ENCODE measurements at regions not wholly inside any gene's neighbourhood (a gene's known extent, or its start where the extent isn't known, plus 50 kb on each side); places are given as distances from the start of the nearest gene placed in this dataset.

GRCh38 chr5:88545338-88545737 lies 276.7 kb upstream of the TMEM161B start:
- no peaks in the 10 kb centered on the region for H3K36me3 Mint-ChIP-seq (ENCODE audit: low read depth)
- H3K27ac Mint-ChIP-seq (ENCODE audit: unreplicated experiment), result no peak overlapping the region
- no peak overlapping the region for H3K4me3 Mint-ChIP-seq (ENCODE audit: unreplicated experiment)
- peaks cover 9% of the 10 kb centered on the region for H3K27me3 Mint-ChIP-seq (ENCODE audit: low read depth)
- no peak for DNase-seq (ENCODE audit: low spot score)
- H3K9me3 Mint-ChIP-seq (ENCODE audit: low read depth), result no peaks in the 10 kb centered on the region
- H3K4me1 Mint-ChIP-seq (ENCODE audit: low read depth), result no peaks in the 10 kb centered on the region
- TF ChIP-seq CTCF (IDR thresholded peaks at IDR 0.05), result no peak

- Mint-ChIP-seq H3K4me3 (ENCODE audit: unreplicated experiment) (no peak overlapping the region), H3K27me3 (ENCODE audit: low read depth) (peaks cover 9% of the 10 kb centered on the region), H3K9me3 (ENCODE audit: low read depth) (no peaks in the 10 kb centered on the region), H3K36me3 (ENCODE audit: low read depth) (no peaks in the 10 kb centered on the region), H3K27ac (ENCODE audit: unreplicated experiment) (no peak overlapping the region), H3K4me1 (ENCODE audit: low read depth) (no peaks in the 10 kb centered on the region)
- no peak for TF ChIP-seq CTCF (IDR thresholded peaks at IDR 0.05)
- no peak for DNase-seq (ENCODE audit: low spot score)
Measured at GRCh38 chr5:88544671-88545070, 276.0 kb upstream of the TMEM161B start.

- Mint-ChIP-seq H3K27me3 (ENCODE audit: low read depth) (peaks cover 14% of the 10 kb centered on the region), H3K36me3 (ENCODE audit: low read depth) (no peaks in the 10 kb centered on the region), H3K27ac (ENCODE audit: unreplicated experiment) (no peak overlapping the region), H3K9me3 (ENCODE audit: low read depth) (no peaks in the 10 kb centered on the region), H3K4me3 (ENCODE audit: unreplicated experiment) (no peak overlapping the region), H3K4me1 (ENCODE audit: low read depth) (no peaks in the 10 kb centered on the region)
- no peak for TF ChIP-seq CTCF (IDR thresholded peaks at IDR 0.05)
- DNase-seq (ENCODE audit: low spot score), result no peak
Measured at GRCh38 chr5:88544136-88544645, 275.5 kb upstream of the TMEM161B start.

GRCh38 chr5:88542786-88543185 lies 274.1 kb upstream of the TMEM161B start:
- H3K4me3 Mint-ChIP-seq (ENCODE audit: unreplicated experiment), result no peak overlapping the region
- H3K27ac Mint-ChIP-seq (ENCODE audit: unreplicated experiment), result no peak overlapping the region
- no peaks in the 10 kb centered on the region for H3K36me3 Mint-ChIP-seq (ENCODE audit: low read depth)
- H3K4me1 Mint-ChIP-seq (ENCODE audit: low read depth), result no peaks in the 10 kb centered on the region
- DNase-seq (ENCODE audit: low spot score), result no peak
- no peak for TF ChIP-seq CTCF (IDR thresholded peaks at IDR 0.05)
- H3K9me3 Mint-ChIP-seq (ENCODE audit: low read depth), result no peaks in the 10 kb centered on the region
- H3K27me3 Mint-ChIP-seq (ENCODE audit: low read depth), result peaks cover 17% of the 10 kb centered on the region

- H3K27ac Mint-ChIP-seq (ENCODE audit: unreplicated experiment), result no peak overlapping the region
Measured at GRCh38 chr5:88540471-88541115, 271.9 kb upstream of the TMEM161B start.

More at GRCh38 chr5:88540471-88541115, 271.9 kb upstream of the TMEM161B start:
- no peak overlapping the region for H3K4me3 Mint-ChIP-seq (ENCODE audit: unreplicated experiment)
- DNase-seq (ENCODE audit: low spot score), result no peak
- no peaks in the 10 kb centered on the region for H3K9me3 Mint-ChIP-seq (ENCODE audit: low read depth)
- H3K36me3 Mint-ChIP-seq (ENCODE audit: low read depth), result no peaks in the 10 kb centered on the region
- no peaks in the 10 kb centered on the region for H3K4me1 Mint-ChIP-seq (ENCODE audit: low read depth)
- H3K27me3 Mint-ChIP-seq (ENCODE audit: low read depth), result peaks cover 17% of the 10 kb centered on the region
- TF ChIP-seq CTCF (IDR thresholded peaks at IDR 0.05), result no peak
